Ishikawa (cell line): ENCODE measurements at regions not wholly inside any gene's neighbourhood (a gene's known extent, or its start where the extent isn't known, plus 50 kb on each side); places are given as distances from the start of the nearest gene placed in this dataset.

ENCODE experiments used
- CEBPB ChIP-seq: IDR thresholded peaks from 2 replicates; pipeline ENCODE4 v1.6.1; 2012
- CREB1 ChIP-seq: IDR thresholded peaks from 2 replicates; pipeline ENCODE4 v1.6.1; 2012; ENCODE audit warnings: low read depth
- EGR1 ChIP-seq: IDR thresholded peaks from 2 replicates; pipeline ENCODE4 v1.6.1; 2012
- EP300 ChIP-seq: IDR thresholded peaks from 2 replicates; pipeline ENCODE4 v1.6.1; 2012; ENCODE audit warnings: borderline replicate concordance
- FOXM1 ChIP-seq: IDR thresholded peaks from 2 replicates; pipeline ENCODE4 v1.6.1; 2012; ENCODE audit warnings: low read depth, borderline replicate concordance
- MAX ChIP-seq: IDR thresholded peaks from 2 replicates; pipeline ENCODE4 v1.6.1; 2012
- NFIC ChIP-seq: IDR thresholded peaks from 2 replicates; pipeline ENCODE4 v1.6.1; 2012
- RAD21 ChIP-seq: IDR thresholded peaks from 2 replicates; pipeline ENCODE4 v1.6.1; 2012; ENCODE audit warnings: low read depth
- REST ChIP-seq: IDR thresholded peaks from 2 replicates; pipeline ENCODE4 v1.6.1; 2012; ENCODE audit warnings: low read depth, mild to moderate bottlenecking
- TAF1 ChIP-seq: IDR thresholded peaks from 2 replicates; pipeline ENCODE4 v1.6.1; 2012; ENCODE audit warnings: low read depth, mild to moderate bottlenecking
- TCF12 ChIP-seq: IDR thresholded peaks from 2 replicates; pipeline ENCODE4 v1.6.1; 2012; ENCODE audit warnings: low read depth
- TEAD4 ChIP-seq: IDR thresholded peaks from 2 replicates; pipeline ENCODE4 v1.6.1; 2012
- USF1 ChIP-seq: IDR thresholded peaks from 2 replicates; pipeline ENCODE4 v1.6.1; 2012
- YY1 ChIP-seq: IDR thresholded peaks from 2 replicates; pipeline ENCODE4 v1.6.1; 2012; ENCODE audit warnings: low read depth
- ZBTB7A ChIP-seq: IDR thresholded peaks from 2 replicates; pipeline ENCODE4 v1.6.1; 2012; ENCODE audit warnings: low read depth

GRCh38 chr2:52077159-52077558 lies 1045.2 kb upstream of the NRXN1 start:
- TF ChIP-seq REST (no peak), TEAD4 (no peak), TCF12 (no peak), CEBPB (no peak), RAD21 (no peak), TAF1 (no peak), ZBTB7A (no peak), NFIC (no peak), FOXM1 (no peak), MAX (no peak), CREB1 (no peak), YY1 (no peak), USF1 (no peak), EP300 (no peak), EGR1 (no peak)

GRCh38 chr2:52074130-52074719 lies 1042.3 kb upstream of the NRXN1 start:
- TF ChIP-seq USF1 (no peak), MAX (no peak), CREB1 (no peak), EGR1 (no peak), CEBPB (no peak), TAF1 (no peak), RAD21 (no peak), TEAD4 (no peak), FOXM1 (no peak)

- no peak for TF ChIP-seq TAF1
Measured at GRCh38 chr2:52072949-52073348, 1041.0 kb upstream of the NRXN1 start.

GRCh38 chr2:52070665-52071064 lies 1038.7 kb upstream of the NRXN1 start:
- TF ChIP-seq TCF12 (no peak), NFIC (no peak), EP300 (no peak), EGR1 (no peak), CREB1 (no peak), TEAD4 (no peak), TAF1 (no peak), CEBPB (no peak), USF1 (no peak), FOXM1 (no peak), REST (no peak), MAX (no peak), ZBTB7A (no peak), YY1 (no peak)

GRCh38 chr2:52064234-52064633 lies 1032.3 kb upstream of the NRXN1 start:
- TF ChIP-seq TCF12 = no peak
- TF ChIP-seq NFIC = no peak
- no peak for TF ChIP-seq CEBPB
- no peak for TF ChIP-seq CREB1
- no peak for TF ChIP-seq YY1
- TF ChIP-seq ZBTB7A = no peak
- TF ChIP-seq RAD21 = no peak
- no peak for TF ChIP-seq EGR1
- TF ChIP-seq TAF1 = no peak

GRCh38 chr2:52054824-52055223 lies 1022.9 kb upstream of the NRXN1 start:
- TF ChIP-seq TCF12 = no peak
- TF ChIP-seq CEBPB = no peak
- TF ChIP-seq CREB1 = no peak
- no peak for TF ChIP-seq TAF1
- no peak for TF ChIP-seq USF1
